AG04449 (cell line): ENCODE measurements at regions not wholly inside any gene's neighbourhood (a gene's known extent, or its start where the extent isn't known, plus 50 kb on each side); places are given as distances from the start of the nearest gene placed in this dataset.

Experiments
- CTCF ChIA-PET: fragments of 350-600 bp; formaldehyde crosslinking; extraction: SDS; loops from one replicate; lab custom pipeline; 2021; ENCODE audit warnings: antibody characterized with exemption; lab: Yijun Ruan, JAX
- POLR2A ChIA-PET: fragments of 400-600, 350-600 bp; formaldehyde crosslinking; extraction: SDS; loops from one replicate; lab custom pipeline; 2020; ENCODE audit warnings: antibody characterized with exemption, inconsistent platforms; lab: Yijun Ruan, JAX
- DNase-seq: peaks from one replicate; pipeline ENCODE4 v3.0.0-alpha.2; 2010; ENCODE audit warnings: low read depth, low spot score
- H3K4me3 ChIP-seq: 2 replicates; pipeline ENCODE4 v1.5.1; 2011; ENCODE audit warnings: low read depth, mild to moderate bottlenecking, control low read depth, low read length
- TF ChIP-seq, protein P1 (sequence below): IDR thresholded peaks from one replicate; pipeline ENCODE4 v1.5.1; 2011; ENCODE audit warnings: mild to moderate bottlenecking, moderate library complexity, low read length, control low read depth, inconsistent platforms; ENCODE audit not compliant: insufficient read depth; ENCODE audit errors: missing control alignments

GRCh38 chr2:199581408-199581807 is 123.7 kb upstream of the SATB2 start:
- peak overlapping the region; percentile 45 for H3K4me3 ChIP-seq
- ChIA-PET POLR2A (no interaction called here), CTCF (interaction anchor here (0.7 to 2.1 kb wide), 5 partner anchors 9 to 1272 kb away, joined by 3 to 8 read pairs (median 3); no protein-coding TSS in a partner anchor)
- TF ChIP-seq, protein P1, sequence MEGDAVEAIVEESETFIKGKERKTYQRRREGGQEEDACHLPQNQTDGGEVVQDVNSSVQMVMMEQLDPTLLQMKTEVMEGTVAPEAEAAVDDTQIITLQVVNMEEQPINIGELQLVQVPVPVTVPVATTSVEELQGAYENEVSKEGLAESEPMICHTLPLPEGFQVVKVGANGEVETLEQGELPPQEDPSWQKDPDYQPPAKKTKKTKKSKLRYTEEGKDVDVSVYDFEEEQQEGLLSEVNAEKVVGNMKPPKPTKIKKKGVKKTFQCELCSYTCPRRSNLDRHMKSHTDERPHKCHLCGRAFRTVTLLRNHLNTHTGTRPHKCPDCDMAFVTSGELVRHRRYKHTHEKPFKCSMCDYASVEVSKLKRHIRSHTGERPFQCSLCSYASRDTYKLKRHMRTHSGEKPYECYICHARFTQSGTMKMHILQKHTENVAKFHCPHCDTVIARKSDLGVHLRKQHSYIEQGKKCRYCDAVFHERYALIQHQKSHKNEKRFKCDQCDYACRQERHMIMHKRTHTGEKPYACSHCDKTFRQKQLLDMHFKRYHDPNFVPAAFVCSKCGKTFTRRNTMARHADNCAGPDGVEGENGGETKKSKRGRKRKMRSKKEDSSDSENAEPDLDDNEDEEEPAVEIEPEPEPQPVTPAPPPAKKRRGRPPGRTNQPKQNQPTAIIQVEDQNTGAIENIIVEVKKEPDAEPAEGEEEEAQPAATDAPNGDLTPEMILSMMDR: no peak
- no peak for DNase-seq

DNA sequence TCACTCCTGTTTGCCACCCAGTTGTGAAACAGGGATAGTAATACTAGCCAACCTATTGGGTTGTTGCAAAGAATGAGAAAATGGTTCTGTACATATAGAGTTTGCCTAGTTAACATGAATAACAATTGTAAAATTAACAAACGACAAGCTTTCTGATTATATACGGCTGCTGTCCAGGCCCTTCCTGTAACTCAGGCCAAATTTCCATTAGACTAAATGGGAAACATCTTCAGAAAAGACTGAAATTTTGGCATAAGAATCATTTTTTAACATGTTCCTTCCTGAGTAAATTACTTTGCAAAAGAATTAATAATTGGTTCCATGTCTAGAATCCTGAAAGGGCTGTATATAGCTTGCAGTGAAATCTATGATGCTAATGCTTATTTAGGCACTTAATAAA is 117.7 kb upstream of the SATB2 start:
- no peak overlapping the region for H3K4me3 ChIP-seq
- no peak for DNase-seq
- POLR2A ChIA-PET: no interaction called here
- TF ChIP-seq, protein P1: no peak
- CTCF ChIA-PET: no interaction called here

GRCh38 chr2:199572571-199572970 is 114.8 kb upstream of the SATB2 start:
- CTCF ChIA-PET: interaction anchor here (1.0 to 1.3 kb wide), 2 partner anchors 9 to 24 kb away, joined by 3 read pairs; no protein-coding TSS in a partner anchor
- TF ChIP-seq, protein P1: no peak
- H3K4me3 ChIP-seq: no peak overlapping the region
- DNase-seq: no peak
- POLR2A ChIA-PET: no interaction called here

DNA sequence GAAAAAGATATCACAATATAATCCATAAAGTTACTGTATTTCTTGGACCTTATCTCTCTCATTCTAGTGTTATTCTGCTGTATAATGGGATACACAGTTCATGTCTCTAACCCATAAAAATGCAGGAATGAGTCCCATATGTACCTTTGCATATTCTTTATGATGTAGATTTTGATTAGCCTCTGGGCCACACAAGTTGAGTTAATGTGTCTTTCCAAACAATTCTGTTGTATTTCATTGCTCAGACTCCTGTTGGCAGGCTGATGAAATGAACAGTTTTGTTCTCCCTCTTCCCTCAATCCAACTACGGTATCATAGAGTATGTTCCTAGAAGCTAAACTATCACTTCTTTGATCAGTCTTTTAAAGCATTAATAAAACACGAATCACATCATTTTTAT is 113.2 kb upstream of the SATB2 start:
- no peak for DNase-seq
- TF ChIP-seq, protein P1: no peak
- CTCF ChIA-PET: interaction anchor here (0.9 kb wide), 1 partner anchor 1258 kb away, joined by 3 read pairs; no protein-coding TSS in a partner anchor
- no peak overlapping the region for H3K4me3 ChIP-seq
- POLR2A ChIA-PET: no interaction called here

DNA sequence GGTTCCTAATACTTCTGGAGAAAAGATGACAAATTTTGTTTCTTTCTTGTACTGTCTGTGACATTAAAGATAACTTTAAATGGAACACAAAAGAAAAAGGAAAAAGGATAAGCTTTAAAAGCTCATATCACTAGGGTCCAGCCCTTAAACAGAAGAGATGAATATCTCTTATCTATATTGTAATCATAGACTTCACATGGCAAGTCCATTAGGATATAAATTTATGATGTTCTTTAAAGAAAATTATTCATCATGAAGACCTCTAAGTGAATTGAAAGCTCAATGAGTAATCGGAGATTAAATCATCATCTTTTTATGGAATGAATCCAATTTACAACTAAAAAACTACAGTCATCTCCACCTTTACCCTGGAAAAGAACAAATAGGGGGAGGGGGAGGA is 111.6 kb upstream of the SATB2 start:
- TF ChIP-seq, protein P1: no peak
- ChIA-PET POLR2A (no interaction called here), CTCF (no interaction called here)
- no peak for DNase-seq
- no peak overlapping the region for H3K4me3 ChIP-seq

DNA sequence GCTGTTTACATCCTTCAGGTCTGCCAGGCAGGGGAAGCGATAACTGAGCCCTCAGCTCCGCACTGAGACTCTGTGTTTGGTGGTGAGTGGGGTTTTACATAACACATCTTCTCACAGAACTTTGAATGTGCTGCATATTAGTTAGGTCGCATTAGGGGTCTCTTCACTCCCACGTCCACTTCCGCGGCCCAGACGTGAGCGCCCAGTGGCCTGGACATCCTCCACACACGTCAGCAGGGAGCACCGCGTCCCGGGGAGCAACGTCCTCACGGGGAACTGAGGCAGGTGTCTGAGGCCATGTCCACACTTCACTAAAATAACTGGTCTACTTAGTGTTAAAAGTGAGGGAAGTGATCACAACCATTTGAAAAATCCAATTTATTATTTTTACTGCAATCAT is 100.4 kb upstream of the SATB2 start:
- TF ChIP-seq, protein P1: no peak
- POLR2A ChIA-PET: no interaction called here
- H3K4me3 ChIP-seq: no peak overlapping the region
- CTCF ChIA-PET: no interaction called here
- no peak for DNase-seq
